ENCODE measurements at regions not wholly inside any gene's neighbourhood (a gene's known extent, or its start where the extent isn't known, plus 50 kb on each side); places are given as distances from the start of the nearest gene placed in this dataset.

GRCh38 chr11:69921128-69922014 is 102.2 kb upstream of the FGF3 start:
- H3K9me3 ChIP-seq (ENCODE audit: control insufficient read depth, low read length), result no peaks in the 10 kb centered on the region
- H3K27me3 ChIP-seq (ENCODE audit: control insufficient read depth, insufficient read depth), result no peaks in the 10 kb centered on the region
- intact Hi-C loops (cut with DNase I), result no loop called here
- no peaks in the 10 kb centered on the region for H3K4me1 ChIP-seq (ENCODE audit: control insufficient read depth, insufficient read depth, low read length)
- no peak overlapping the region for H3K27ac ChIP-seq (ENCODE audit: low read length)
- no peak for ATAC-seq
- DNase-seq, result no peak
- no peak overlapping the region for H3K4me3 ChIP-seq (ENCODE audit: low read length)
- 87% methylated on average over 21 of the region's 21 CpGs for WGBS

- ATAC-seq (no peak), DNase-seq (no peak)
- Histone ChIP-seq H3K4me3 (ENCODE audit: low read length) (no peak overlapping the region), H3K9me3 (ENCODE audit: control insufficient read depth, low read length) (no peaks in the 10 kb centered on the region), H3K27ac (ENCODE audit: low read length) (no peak overlapping the region), H3K4me1 (ENCODE audit: control insufficient read depth, insufficient read depth, low read length) (no peaks in the 10 kb centered on the region), H3K27me3 (ENCODE audit: control insufficient read depth, insufficient read depth) (no peaks in the 10 kb centered on the region)
- intact Hi-C loops (cut with DNase I), result no loop called here
- WGBS, result 81% methylated on average over 17 of the region's 17 CpGs
Observed at GRCh38 chr11:69922015-69922595, 102.9 kb upstream of the FGF3 start.

DNA sequence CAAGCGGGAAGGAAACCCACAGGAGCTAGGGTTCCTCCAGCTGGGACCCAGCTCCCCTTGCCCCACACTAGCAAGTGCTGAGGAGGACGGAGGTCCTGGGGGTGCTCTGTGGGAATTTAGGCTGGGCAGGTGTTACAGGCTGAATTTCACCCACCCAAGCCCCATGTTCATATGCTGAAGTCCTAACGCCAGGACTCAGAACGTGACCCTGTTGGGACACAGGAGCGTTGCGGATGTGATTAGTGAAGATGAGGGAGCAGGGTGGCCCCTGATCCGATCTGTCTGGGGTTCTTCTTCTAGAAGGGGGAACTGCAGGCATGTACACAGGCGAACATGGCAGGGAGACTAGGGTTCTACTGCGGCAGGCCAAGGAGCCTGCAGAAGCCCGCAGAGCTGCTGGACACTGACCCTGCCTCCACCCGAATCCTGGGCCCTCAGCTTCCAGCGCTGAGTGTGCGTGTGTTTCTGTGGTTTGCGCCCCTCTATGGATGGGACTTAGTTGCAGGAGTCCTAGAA is 103.4 kb upstream of the FGF3 start:
- 95% methylated on average over 14 of the region's 14 CpGs for WGBS
- ATAC-seq (no peak), DNase-seq (no peak)
- Histone ChIP-seq H3K27ac (ENCODE audit: low read length) (no peak overlapping the region), H3K27me3 (ENCODE audit: control insufficient read depth, insufficient read depth) (no peaks in the 10 kb centered on the region), H3K4me1 (ENCODE audit: control insufficient read depth, insufficient read depth, low read length) (no peaks in the 10 kb centered on the region), H3K9me3 (ENCODE audit: control insufficient read depth, low read length) (no peaks in the 10 kb centered on the region), H3K4me3 (ENCODE audit: low read length) (no peak overlapping the region)
- intact Hi-C loops (cut with DNase I), result no loop called here

DNA sequence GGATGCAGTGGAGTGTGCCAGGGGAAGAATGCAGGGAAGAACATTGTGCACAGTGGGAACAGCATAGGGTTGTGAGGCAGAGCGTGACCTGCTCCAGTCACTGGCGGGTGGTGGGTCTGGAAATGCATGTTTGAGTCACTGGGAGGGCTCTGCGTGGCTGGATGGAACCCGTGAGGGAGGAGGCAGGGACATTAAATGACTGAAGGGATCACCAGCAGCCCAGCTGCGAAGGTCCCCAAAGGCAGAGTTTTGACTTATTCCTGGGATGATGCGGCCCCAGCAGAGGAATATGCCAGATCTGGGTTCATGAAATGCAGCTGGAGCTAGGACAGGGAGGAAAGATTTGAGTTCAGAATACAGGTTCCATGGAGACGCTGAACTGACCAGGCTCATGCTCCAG is 104.0 kb upstream of the FGF3 start:
- intact Hi-C loops (cut with DNase I), result no loop called here
- Histone ChIP-seq H3K9me3 (ENCODE audit: control insufficient read depth, low read length) (no peaks in the 10 kb centered on the region), H3K4me1 (ENCODE audit: control insufficient read depth, insufficient read depth, low read length) (no peaks in the 10 kb centered on the region), H3K27ac (ENCODE audit: low read length) (no peak overlapping the region), H3K27me3 (ENCODE audit: control insufficient read depth, insufficient read depth) (no peaks in the 10 kb centered on the region), H3K4me3 (ENCODE audit: low read length) (no peak overlapping the region)
- DNase-seq (no peak), ATAC-seq (no peak)
- WGBS, result 93% methylated on average over 7 of the region's 7 CpGs

DNA sequence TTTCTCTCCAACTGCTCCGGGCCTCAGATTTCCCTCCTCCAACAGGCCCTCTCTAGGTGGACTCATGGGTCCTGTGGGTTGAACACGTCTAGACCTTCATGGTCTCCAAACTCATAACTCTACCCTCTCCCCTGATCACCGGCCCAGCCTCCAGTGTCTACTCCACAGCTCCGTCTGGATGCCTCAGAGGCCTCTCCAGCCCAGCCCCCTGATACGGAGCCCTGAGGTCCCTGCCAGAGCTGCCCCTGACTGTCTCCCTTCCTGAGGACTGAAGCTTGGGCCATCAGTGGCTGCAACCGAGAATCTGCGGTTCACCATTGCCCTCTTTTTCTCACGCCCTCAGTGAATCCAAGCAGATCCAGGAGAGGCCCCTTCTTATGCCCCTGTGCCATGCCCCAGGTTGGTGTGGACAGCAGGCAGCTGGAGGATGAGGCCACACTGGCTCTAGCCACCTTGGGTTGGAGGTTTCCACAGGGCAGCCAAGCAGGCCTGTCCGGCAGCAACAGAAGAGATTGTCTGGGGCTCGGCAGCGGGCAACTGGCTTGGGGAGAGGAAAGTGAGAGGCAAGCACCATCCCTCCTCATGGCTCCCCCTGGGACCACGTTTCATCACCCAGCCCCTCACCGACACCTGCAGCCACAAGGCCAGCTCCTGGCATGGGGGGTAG is 104.6 kb upstream of the FGF3 start:
- Histone ChIP-seq H3K4me1 (ENCODE audit: control insufficient read depth, insufficient read depth, low read length) (no peaks in the 10 kb centered on the region), H3K4me3 (ENCODE audit: low read length) (no peak overlapping the region), H3K27ac (ENCODE audit: low read length) (no peak overlapping the region), H3K27me3 (ENCODE audit: control insufficient read depth, insufficient read depth) (no peaks in the 10 kb centered on the region), H3K9me3 (ENCODE audit: control insufficient read depth, low read length) (no peaks in the 10 kb centered on the region)
- DNase-seq, result no peak
- 92% methylated on average over 13 of the region's 13 CpGs for WGBS
- intact Hi-C loops (cut with DNase I), result no loop called here
- ATAC-seq, result no peak

DNA sequence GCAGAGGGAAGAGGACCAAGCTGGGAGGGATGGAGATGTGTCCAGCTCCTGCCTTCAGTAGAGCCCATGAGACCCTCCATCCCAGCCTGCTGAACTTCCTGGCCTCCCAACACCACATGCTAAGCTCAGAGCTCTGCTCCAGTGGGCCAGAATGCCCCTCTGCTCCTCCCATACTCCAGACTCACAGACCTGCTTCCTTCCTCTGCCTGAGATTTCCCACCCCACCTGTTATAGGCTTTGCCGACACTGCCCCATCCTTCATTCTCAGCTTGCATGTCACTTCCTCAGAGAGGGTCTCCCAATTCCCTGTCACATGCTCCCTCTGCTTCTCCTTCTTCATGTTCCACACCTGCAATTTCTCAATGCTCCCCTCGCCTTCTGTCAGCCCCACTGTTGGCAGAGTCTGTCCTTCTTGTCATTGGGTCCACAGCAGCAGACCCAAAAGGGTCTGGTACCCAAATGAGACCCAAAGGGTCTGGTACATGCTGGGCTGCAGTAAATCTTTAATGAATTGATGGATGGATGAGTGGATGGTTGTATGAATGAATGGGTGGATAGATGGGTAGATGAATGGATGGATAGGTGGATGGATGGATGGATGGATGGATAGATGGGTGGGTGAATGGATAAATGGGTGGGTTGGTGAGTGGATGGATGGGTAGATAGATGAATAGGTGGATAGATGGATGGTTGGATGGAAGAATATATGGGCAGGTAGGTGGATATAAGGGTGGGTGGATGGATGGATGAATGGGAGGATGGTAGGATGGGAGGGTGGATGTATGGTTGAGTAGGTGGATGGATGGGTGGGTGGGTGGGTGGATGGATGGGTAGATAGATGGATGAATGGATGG is 105.3 kb upstream of the FGF3 start:
- Histone ChIP-seq H3K4me1 (ENCODE audit: control insufficient read depth, insufficient read depth, low read length) (no peaks in the 10 kb centered on the region), H3K9me3 (ENCODE audit: control insufficient read depth, low read length) (peaks cover 2% of the 10 kb centered on the region), H3K27me3 (ENCODE audit: control insufficient read depth, insufficient read depth) (no peaks in the 10 kb centered on the region), H3K4me3 (ENCODE audit: low read length) (no peak overlapping the region), H3K27ac (ENCODE audit: low read length) (no peak overlapping the region)
- no peak for DNase-seq
- no peak for ATAC-seq
- intact Hi-C loops (cut with DNase I), result no loop called here
- WGBS, result 81% methylated on average over 2 of the region's 2 CpGs

DNA sequence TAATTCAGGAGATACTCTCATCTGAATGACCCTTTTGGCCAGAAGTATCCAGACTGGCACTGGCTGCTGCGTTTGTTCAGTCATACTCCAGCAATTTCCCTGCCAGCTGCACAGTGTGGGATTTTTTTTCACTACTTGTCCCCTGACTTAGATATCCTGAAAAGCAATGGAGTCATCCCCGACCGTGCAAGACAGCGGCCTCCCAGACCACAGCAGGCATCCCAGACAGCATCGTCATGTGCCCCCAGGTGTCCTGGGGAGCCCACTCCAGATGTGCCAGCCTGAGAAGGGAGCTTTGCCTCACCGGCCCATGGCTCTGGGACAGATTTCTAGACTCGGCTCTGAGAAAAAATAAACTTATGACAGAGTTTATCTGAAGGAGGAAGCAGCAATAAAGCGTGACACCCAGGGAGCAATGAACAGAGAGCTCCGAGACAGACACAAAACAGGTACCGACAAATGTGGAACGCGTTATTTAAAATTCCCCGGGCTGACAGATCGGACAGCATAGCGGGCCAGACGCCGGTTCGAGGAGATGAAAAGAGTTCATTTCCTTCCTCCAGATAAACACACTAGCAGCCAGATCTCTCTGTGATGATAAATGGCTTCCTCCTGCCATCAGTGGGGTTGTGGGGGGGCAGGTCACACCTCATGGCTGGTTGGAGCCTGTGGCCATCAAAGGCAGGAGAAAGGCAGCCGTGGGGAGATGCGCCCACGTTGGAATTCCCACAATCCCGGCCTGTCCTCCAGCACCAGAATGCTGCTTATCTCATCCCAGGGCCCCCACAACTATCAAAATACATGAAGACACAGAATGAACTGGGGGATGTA is 106.4 kb upstream of the FGF3 start:
- 22% methylated on average over 22 of the region's 22 CpGs for WGBS
- H3K27me3 ChIP-seq (ENCODE audit: control insufficient read depth, insufficient read depth), result no peaks in the 10 kb centered on the region
- peaks cover 2% of the 10 kb centered on the region for H3K9me3 ChIP-seq (ENCODE audit: control insufficient read depth, low read length)
- DNase-seq (peak in 2 of 3 donors; percentile 7 to 12), ATAC-seq (no peak)
- intact Hi-C loops (cut with DNase I), result no loop called here
- no peaks in the 10 kb centered on the region for H3K4me1 ChIP-seq (ENCODE audit: control insufficient read depth, insufficient read depth, low read length)
- no peak overlapping the region for H3K27ac ChIP-seq (ENCODE audit: low read length)
- H3K4me3 ChIP-seq (ENCODE audit: low read length), result no peak overlapping the region

DNA sequence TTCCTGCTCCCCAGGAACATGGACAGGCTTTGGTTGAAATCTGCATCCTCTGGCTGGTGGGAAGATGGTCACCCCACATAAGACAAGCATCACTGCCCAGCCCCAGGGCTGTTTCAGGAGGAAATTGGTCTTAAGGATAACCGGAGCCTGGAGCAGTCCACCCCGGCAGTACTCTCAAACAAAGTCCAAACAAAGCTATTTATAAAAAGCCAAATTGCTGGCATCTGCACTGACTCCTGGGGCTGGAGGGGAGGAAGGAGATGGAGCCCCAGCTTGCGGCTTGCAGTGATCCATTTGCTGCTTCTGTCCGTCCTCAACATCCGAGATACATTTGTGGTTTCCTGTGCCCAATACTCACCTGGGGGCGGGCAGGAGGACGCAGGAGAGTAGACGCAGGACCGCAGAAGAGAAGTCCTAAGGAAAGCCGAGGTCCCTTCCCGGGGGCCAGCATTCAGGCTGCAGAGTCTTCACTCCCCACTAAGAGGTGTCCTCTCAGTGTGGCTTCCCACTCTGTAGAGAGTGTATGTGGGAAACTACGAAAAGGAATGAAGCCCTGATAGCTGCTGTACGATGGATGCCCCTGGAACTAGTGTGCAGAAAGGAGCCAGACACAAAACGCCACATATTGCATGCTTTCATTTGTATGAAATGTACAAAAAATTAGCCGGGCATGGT is 107.3 kb upstream of the FGF3 start:
- peaks cover 2% of the 10 kb centered on the region for H3K9me3 ChIP-seq (ENCODE audit: control insufficient read depth, low read length)
- H3K4me3 ChIP-seq (ENCODE audit: low read length), result no peak overlapping the region
- DNase-seq, result no peak
- ATAC-seq, result no peak
- H3K27me3 ChIP-seq (ENCODE audit: control insufficient read depth, insufficient read depth), result no peaks in the 10 kb centered on the region
- no peak overlapping the region for H3K27ac ChIP-seq (ENCODE audit: low read length)
- intact Hi-C loops (cut with DNase I), result no loop called here
- WGBS, result 41% methylated on average over 15 of the region's 15 CpGs
- H3K4me1 ChIP-seq (ENCODE audit: control insufficient read depth, insufficient read depth, low read length), result no peaks in the 10 kb centered on the region

DNA sequence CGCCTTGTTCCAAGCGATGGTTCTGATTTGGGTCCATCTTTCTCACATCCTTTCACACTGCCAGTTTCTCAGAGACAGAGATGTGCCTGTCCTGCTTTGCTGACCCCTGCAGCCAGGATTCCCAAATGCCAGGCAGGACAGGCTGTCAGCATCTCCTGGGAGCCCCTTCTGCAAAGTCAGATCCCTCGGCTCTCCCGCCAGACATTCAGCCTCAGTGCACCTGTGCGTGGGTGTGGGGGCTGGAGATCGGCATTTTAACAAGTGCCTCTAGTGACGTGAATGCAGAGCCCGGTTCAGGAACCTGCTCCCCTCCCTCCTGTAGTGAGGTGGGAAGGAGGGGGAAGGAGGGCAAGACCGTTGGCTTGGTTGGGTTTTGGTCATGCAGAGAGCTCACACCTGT is 108.9 kb upstream of the FGF3 start:
- no peak for ATAC-seq
- intact Hi-C loops (cut with DNase I), result no loop called here
- H3K9me3 ChIP-seq (ENCODE audit: control insufficient read depth, low read length), result peaks cover 2% of the 10 kb centered on the region
- H3K4me3 ChIP-seq (ENCODE audit: low read length), result no peak overlapping the region
- 66% methylated on average over 9 of the region's 9 CpGs for WGBS
- no peaks in the 10 kb centered on the region for H3K4me1 ChIP-seq (ENCODE audit: control insufficient read depth, insufficient read depth, low read length)
- no peak overlapping the region for H3K27ac ChIP-seq (ENCODE audit: low read length)
- H3K27me3 ChIP-seq (ENCODE audit: control insufficient read depth, insufficient read depth), result no peaks in the 10 kb centered on the region
- DNase-seq, result no peak

DNA sequence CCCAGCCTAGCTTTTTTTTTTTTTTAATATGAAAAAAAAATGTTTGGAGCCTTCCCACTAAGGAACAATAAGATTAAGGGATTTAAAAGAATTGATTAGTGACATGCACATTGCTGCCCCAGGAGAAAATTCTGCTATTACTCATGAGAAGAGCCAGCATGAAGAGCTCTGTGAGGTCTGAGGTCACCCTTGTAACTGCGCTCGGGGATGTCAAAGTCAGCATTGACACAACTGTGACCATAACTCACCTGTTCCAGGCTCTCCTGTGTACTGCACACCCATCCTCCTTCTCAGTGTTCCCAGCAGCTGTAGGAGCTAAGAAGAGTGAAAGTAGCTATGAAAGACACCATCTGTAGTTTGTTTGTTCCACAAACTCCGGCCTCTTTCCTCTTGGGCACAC is 109.8 kb upstream of the FGF3 start:
- WGBS, result 94% methylated on average over 3 of the region's 3 CpGs
- intact Hi-C loops (cut with DNase I), result no loop called here
- H3K27me3 ChIP-seq (ENCODE audit: control insufficient read depth, insufficient read depth), result no peaks in the 10 kb centered on the region
- H3K4me1 ChIP-seq (ENCODE audit: control insufficient read depth, insufficient read depth, low read length), result no peaks in the 10 kb centered on the region
- DNase-seq (no peak), ATAC-seq (no peak)
- peaks cover 2% of the 10 kb centered on the region for H3K9me3 ChIP-seq (ENCODE audit: control insufficient read depth, low read length)
- H3K27ac ChIP-seq (ENCODE audit: low read length), result no peak overlapping the region
- no peak overlapping the region for H3K4me3 ChIP-seq (ENCODE audit: low read length)

Measured in right cardiac atrium (tissue), 5 donors.